K562 (cell line): ENCODE measurements at regions not wholly inside any gene's neighbourhood (a gene's known extent, or its start where the extent isn't known, plus 50 kb on each side); places are given as distances from the start of the nearest gene placed in this dataset.

ENCODE experiments used
- ATAC-seq: fragments of 200-7000 bp; cut with Tn5 transposase; 3 replicates; pipeline ENCODE4 v1.9.1; 2020; ENCODE audit warnings: moderate library complexity
- BruUV-seq: library from RNA; stranded (reverse); fragments of 400-500 nt; replicated peaks from 2 replicates; lab custom pipeline; 2021; lab: Mats Ljungman, UMichigan
- CTCF ChIA-PET: fragments of 300-600 bp; formaldehyde crosslinking; extraction: SDS; loops from one replicate; lab custom pipeline; 2021; ENCODE audit warnings: low intra/inter-chr PET ratio; lab: Yijun Ruan, JAX
- POLR2A ChIA-PET: fragments of 300-600, 350-650 bp; sonication (Branson Sonifier 250); formaldehyde crosslinking; extraction: SDS; loops from one replicate; lab custom pipeline; 2021; ENCODE audit warnings: antibody characterized with exemption, inconsistent platforms; lab: Yijun Ruan, JAX
- DNase-seq, 4 experiments: peaks; one replicate each; pipeline versions ENCODE4 v3.0.0 to v3.0.0-alpha.2; 2011 to 2018; ENCODE audit warnings: low spot score in 3 of 4, mixed read lengths in 3 of 4; ENCODE audit errors: extremely low read depth in 1 of 4
- FAIRE-seq: peaks from 2 replicates; lab custom pipeline; 2011; peaks lifted over from hg19 to GRCh38; lab: Jason Lieb, UNC
- H2AFZ ChIP-seq: 2 replicates; pipeline ENCODE4 v1.6.0; 2011; ENCODE audit warnings: low read depth, low read length, control low read depth, inconsistent platforms
- H3K27ac ChIP-seq: fragments of 200-600 bp; 3 replicates; pipeline ENCODE4 v1.8.0; 2011; ENCODE audit warnings: low read depth, mild to moderate bottlenecking, control low read depth, inconsistent platforms, low read length, moderate library complexity, mixed read lengths; ENCODE audit errors: extremely low read depth
- H3K27me3 ChIP-seq, 2 experiments: fragments of 300-600 bp in 1 of 2; 2 replicates in 1 of 2; 3 replicates in 1 of 2; pipeline versions ENCODE4 v1.6.0 to v1.8.0; 2011; ENCODE audit warnings: inconsistent platforms in 2 of 2, low read length in 2 of 2, mild to moderate bottlenecking in 1 of 2, mixed read lengths in 1 of 2, moderate library complexity in 1 of 2; ENCODE audit not compliant: control insufficient read depth in 2 of 2, insufficient read depth in 2 of 2
- H3K36me3 ChIP-seq: fragments of 300-600 bp; 3 replicates; pipeline ENCODE4 v1.8.0; 2011; ENCODE audit warnings: mild to moderate bottlenecking, low read length, inconsistent platforms; ENCODE audit not compliant: control insufficient read depth, insufficient read depth
- H3K4me1 ChIP-seq, 2 experiments: fragments of 200-600 bp in 1 of 2; replicated peaks in 1 of 2; 2 replicates in 1 of 2; 3 replicates in 1 of 2; pipeline versions ENCODE4 v1.5.1 to v1.8.0; 2011; ENCODE audit warnings: inconsistent platforms in 2 of 2, low read length in 2 of 2, mild to moderate bottlenecking in 1 of 2, mixed read lengths in 1 of 2, moderate library complexity in 1 of 2; ENCODE audit not compliant: control insufficient read depth in 2 of 2, insufficient read depth in 2 of 2
- H3K4me2 ChIP-seq: 2 replicates; pipeline ENCODE4 v1.6.1; 2011; ENCODE audit warnings: low read length, control low read depth, inconsistent platforms, mixed read lengths; ENCODE audit not compliant: insufficient read depth
- H3K4me3 ChIP-seq: fragments of 200-600 bp; sonication (generic), shearing (Covaris generic); 2 replicates; pipeline ENCODE4 v1.5.1; 2016; ENCODE audit warnings: control low read depth, inconsistent platforms
- H3K79me2 ChIP-seq: fragments of 200-600 bp; 3 replicates; pipeline ENCODE4 v1.8.0; 2011; ENCODE audit warnings: low read length, inconsistent platforms; ENCODE audit not compliant: control insufficient read depth, insufficient read depth
- H3K9ac ChIP-seq, 2 experiments: 2 replicates each; pipeline versions ENCODE4 v1.6.0 to v1.6.1; 2011; ENCODE audit warnings: low read depth in 2 of 2, low read length in 2 of 2, control low read depth in 1 of 2, inconsistent platforms in 1 of 2, mild to moderate bottlenecking in 1 of 2, mixed read lengths in 1 of 2; ENCODE audit not compliant: insufficient read depth in 1 of 2
- H3K9me1 ChIP-seq: one replicate; pipeline ENCODE4 v1.6.0; 2011; ENCODE audit warnings: inconsistent platforms, mild to moderate bottlenecking, low read length, moderate library complexity; ENCODE audit not compliant: control insufficient read depth, insufficient read depth
- H3K9me3 ChIP-seq: replicated peaks from 2 replicates; pipeline ENCODE4 v1.5.1; 2011; ENCODE audit warnings: low read depth, low read length, inconsistent platforms; ENCODE audit not compliant: control insufficient read depth, insufficient read depth
- H4K20me1 ChIP-seq: replicated peaks from 2 replicates; pipeline ENCODE4 v1.6.1; 2011; ENCODE audit warnings: low read length, inconsistent platforms, mixed read lengths; ENCODE audit not compliant: control insufficient read depth, insufficient read depth
- CEBPG ChIP-seq, 3 experiments: fragments of 200-800 bp in 1 of 3; sonication (Bioruptor generic) in 1 of 3; sonication (generic) in 1 of 3; formaldehyde crosslinking in 1 of 3; IDR thresholded peaks in 2 of 3; conservative IDR thresholded peaks in 1 of 3; 2 replicates each; pipeline versions ENCODE4 v1.6.1 to v1.8.0; 2016 to 2022; ENCODE audit warnings: missing compliant biosample characterization in 2 of 3, missing genetic modification characterization in 2 of 3, mild to moderate bottlenecking in 1 of 3, missing genetic modification reagents in 1 of 3
- ELF2 ChIP-seq: fragments of 250-450 bp; sonication (Bioruptor Pico); IDR thresholded peaks from 2 replicates; pipeline ENCODE4 v1.5.0; 2021; ENCODE audit warnings: mild to moderate bottlenecking
- KDM1A ChIP-seq, 2 experiments: fragments of 450-650 bp; IDR thresholded peaks; 2 replicates each; pipeline ENCODE4 v1.6.1; 2016; ENCODE audit warnings: mild to moderate bottlenecking in 2 of 2
- MAZ ChIP-seq, 2 experiments: fragments of 450-650 bp in 1 of 2; sonication (generic) in 1 of 2; formaldehyde crosslinking; IDR thresholded peaks in 1 of 2; conservative IDR thresholded peaks in 1 of 2; 2 replicates each; pipeline versions ENCODE4 v1.4.0 to v1.5.0; 2020; ENCODE audit warnings: mild to moderate bottlenecking in 1 of 2, missing genetic modification reagents in 1 of 2
- MBD1 ChIP-seq: fragments of 250-450 bp; sonication (Bioruptor Pico); IDR thresholded peaks from 2 replicates; pipeline ENCODE4 v1.8.0; 2022; ENCODE audit warnings: inconsistent platforms
- ZBTB7A ChIP-seq: IDR thresholded peaks from 2 replicates; pipeline ENCODE4 v1.6.1; 2011; ENCODE audit warnings: low read depth, mild to moderate bottlenecking, low read length, moderate library complexity, borderline replicate concordance; ENCODE audit not compliant: control insufficient read depth
- WGBS: fragments of 100-300 bp; shearing (Covaris generic); methylation state at CpG from one replicate; pipeline ENCODE4 v1.1.6; 2016; ENCODE audit warnings: low coverage, mixed read lengths; ENCODE audit not compliant: insufficient coverage; ENCODE audit errors: missing lambda C conversion rate; 5-methylcytosine and 5-hydroxymethylcytosine counted together
- in situ Hi-C: fragments of 300-500 bp; cut with MboI; formaldehyde crosslinking; loops from 4 replicates; pipeline ENCODE4 v1.15.0; 2018; ENCODE audit warnings: inconsistent platforms, mixed read lengths
- intact Hi-C: fragments of 100-400 bp; cut with micrococcal nuclease; formaldehyde crosslinking; loops from 2 replicates; pipeline ENCODE4 v1.14.2; 2022

- Histone ChIP-seq H4K20me1 (no peaks in the 10 kb centered on the region), H2AFZ (no peak overlapping the region), H3K4me2 (no peak overlapping the region), H3K4me1 (no peaks in the 10 kb centered on the region), H3K79me2 (no peaks in the 10 kb centered on the region), H3K9ac (no peak overlapping the region), H3K9me3 (no peaks in the 10 kb centered on the region), H3K9me1 (no peaks in the 10 kb centered on the region), H3K27me3 (no peaks in the 10 kb centered on the region), H3K27ac (no peak overlapping the region), H3K4me3 (no peak overlapping the region)
- BruUV-seq, result no TSS peak
- no peak for FAIRE-seq
- intact Hi-C loops (no loop called here), in situ Hi-C loops (no loop called here)
- WGBS, result 8% methylated on average over 3 of the region's 3 CpGs
- no peak for ATAC-seq
- POLR2A ChIA-PET, result no interaction called here
- no peak for DNase-seq
- TF ChIP-seq MAZ (CRISPR knock-in tag; conservative IDR thresholded peaks at IDR 0.05 in 1 of 2, IDR thresholded peaks at IDR 0.05 in 1 of 2) (no peak), CEBPG (CRISPR knock-in tag; IDR thresholded peaks at IDR 0.05) (no peak), CEBPG (tag; conservative IDR thresholded peaks at IDR 0.05 in 1 of 2, IDR thresholded peaks at IDR 0.05 in 1 of 2) (0 out of 4 replicates have a peak, but pooled peaks of 1 of the 2 experiments have one; percentile 32), KDM1A (IDR thresholded peaks at IDR 0.05) (no peak)
- TF ChIP-seq, all 486 proteins: peak for 1
- CTCF ChIA-PET, result no interaction called here
- H3K36me3 ChIP-seq, result no peaks in the 10 kb centered on the region
Measured at GRCh38 chr3:177946936-177947335, 589.3 kb upstream of the KCNMB2 start.

GRCh38 chr3:177947901-177948300 is 588.3 kb upstream of the KCNMB2 start:
- Histone ChIP-seq H3K79me2 (no peaks in the 10 kb centered on the region), H3K4me3 (no peak overlapping the region), H3K9ac (no peak overlapping the region), H3K4me1 (no peaks in the 10 kb centered on the region), H3K9me3 (no peaks in the 10 kb centered on the region), H3K27ac (no peak overlapping the region), H2AFZ (no peak overlapping the region), H3K9me1 (no peaks in the 10 kb centered on the region), H3K27me3 (no peaks in the 10 kb centered on the region), H3K4me2 (no peak overlapping the region), H3K36me3 (no peaks in the 10 kb centered on the region), H4K20me1 (no peaks in the 10 kb centered on the region)
- ChIA-PET CTCF (no interaction called here), POLR2A (no interaction called here)
- in situ Hi-C loops (no loop called here), intact Hi-C loops (no loop called here)
- FAIRE-seq, result no peak
- TF ChIP-seq ZBTB7A (no peak), ELF2 (no peak), MBD1 (CRISPR knock-in tag) (no peak)
- no peak for DNase-seq
- no TSS peak for BruUV-seq
- 2% methylated on average over 2 of the region's 2 CpGs for WGBS
- no peak for ATAC-seq
